Hematopoietic multipotent progenitor cell treated with erythropoietin and hydrocortisone succinate and interleukin-3 and kit ligand, for 4 days (in vitro differentiated cells): ENCODE measurements at regions not wholly inside any gene's neighbourhood (a gene's known extent, or its start where the extent isn't known, plus 50 kb on each side); places are given as distances from the start of the nearest gene placed in this dataset.

Experiments used
- DNase-seq: peaks from one replicate; pipeline ENCODE4 v3.0.0-alpha.2; 2015

- DNase-seq: no peak
Observed at GRCh38 chr5:117463881-117464570, 889.4 kb upstream of the SEMA6A start.

GRCh38 chr5:117461966-117462365 lies 887.3 kb upstream of the SEMA6A start:
- no peak for DNase-seq

GRCh38 chr5:117461403-117461802 lies 886.8 kb upstream of the SEMA6A start:
- DNase-seq: peak; percentile 1

- no peak for DNase-seq
Observed at GRCh38 chr5:117457656-117458055, 883.0 kb upstream of the SEMA6A start.

- DNase-seq: no peak
Observed at GRCh38 chr5:117456866-117457470, 882.3 kb upstream of the SEMA6A start.

- DNase-seq: peak; percentile 47
Observed at GRCh38 chr5:117455236-117456233, 880.9 kb upstream of the SEMA6A start.

- DNase-seq: peak; percentile 76
Observed at GRCh38 chr5:117454716-117455212, 880.1 kb upstream of the SEMA6A start.

GRCh38 chr5:117436846-117437245 lies 862.2 kb upstream of the SEMA6A start:
- no peak for DNase-seq

GRCh38 chr5:117435203-117435602 lies 860.6 kb upstream of the SEMA6A start:
- DNase-seq: no peak

GRCh38 chr5:117434254-117434653 lies 859.6 kb upstream of the SEMA6A start:
- DNase-seq: no peak

- no peak for DNase-seq
Observed at GRCh38 chr5:117433818-117434217, 859.2 kb upstream of the SEMA6A start.

GRCh38 chr5:117431091-117431490 lies 856.5 kb upstream of the SEMA6A start:
- DNase-seq: no peak

- DNase-seq: no peak
Observed at GRCh38 chr5:117425163-117425562, 850.5 kb upstream of the SEMA6A start.

GRCh38 chr5:117424559-117424958 lies 849.9 kb upstream of the SEMA6A start:
- no peak for DNase-seq

- DNase-seq: no peak
Observed at GRCh38 chr5:117417501-117417900, 842.9 kb upstream of the SEMA6A start.

- DNase-seq: no peak
Observed at GRCh38 chr5:117414926-117415325, 840.3 kb upstream of the SEMA6A start.

- no peak for DNase-seq
Observed at GRCh38 chr5:117411701-117412100, 837.1 kb upstream of the SEMA6A start.

- no peak for DNase-seq
Observed at GRCh38 chr5:117405197-117405596, 830.6 kb upstream of the SEMA6A start.

GRCh38 chr5:117394506-117395157 lies 820.0 kb upstream of the SEMA6A start:
- no peak for DNase-seq

GRCh38 chr5:117393125-117393524 lies 818.5 kb upstream of the SEMA6A start:
- no peak for DNase-seq

- DNase-seq: no peak
Observed at GRCh38 chr5:117380316-117380715, 805.7 kb upstream of the SEMA6A start.

- no peak for DNase-seq
Observed at GRCh38 chr5:117379521-117379920, 804.9 kb upstream of the SEMA6A start.

- no peak for DNase-seq
Observed at GRCh38 chr5:117376748-117377147, 802.1 kb upstream of the SEMA6A start.
